Dedifferentiated amniotic fluid mesenchymal stem cell (primary cell): ENCODE measurements at regions not wholly inside any gene's neighbourhood (a gene's known extent, or its start where the extent isn't known, plus 50 kb on each side); places are given as distances from the start of the nearest gene placed in this dataset.

Source experiments
- DNase-seq: peaks from one replicate; pipeline ENCODE4 v3.0.0-alpha.2; 2016; ENCODE audit errors: extremely low spot score

- no peak for DNase-seq
Measured at GRCh38 chr18:29250843-29251242, 1073.9 kb upstream of the CDH2 start.

GRCh38 chr18:29250259-29250658 lies 1073.3 kb upstream of the CDH2 start:
- no peak for DNase-seq

- DNase-seq: no peak
Measured at GRCh38 chr18:29248805-29249204, 1071.9 kb upstream of the CDH2 start.

- DNase-seq: no peak
Measured at GRCh38 chr18:29241199-29241598, 1064.3 kb upstream of the CDH2 start.

- DNase-seq: no peak
Measured at GRCh38 chr18:29234751-29235150, 1057.8 kb upstream of the CDH2 start.

GRCh38 chr18:29226213-29226612 lies 1049.3 kb upstream of the CDH2 start:
- DNase-seq: no peak

- DNase-seq: no peak
Measured at GRCh38 chr18:29225351-29225750, 1048.4 kb upstream of the CDH2 start.

- DNase-seq: no peak
Measured at GRCh38 chr18:29218091-29218490, 1041.2 kb upstream of the CDH2 start.

GRCh38 chr18:29217124-29217915 lies 1040.4 kb upstream of the CDH2 start:
- DNase-seq: no peak

GRCh38 chr18:29198834-29199233 lies 1021.9 kb upstream of the CDH2 start:
- DNase-seq: no peak

- DNase-seq: no peak
Measured at GRCh38 chr18:29196307-29196706, 1019.4 kb upstream of the CDH2 start.

- DNase-seq: no peak
Measured at GRCh38 chr18:29191263-29191662, 1014.3 kb upstream of the CDH2 start.

- DNase-seq: no peak
Measured at GRCh38 chr18:29188760-29189159, 1011.8 kb upstream of the CDH2 start.

- DNase-seq: no peak
Measured at GRCh38 chr18:29185801-29186200, 1008.9 kb upstream of the CDH2 start.

- DNase-seq: no peak
Measured at GRCh38 chr18:29184654-29185053, 1007.7 kb upstream of the CDH2 start.

GRCh38 chr18:29181151-29181901 lies 1004.4 kb upstream of the CDH2 start:
- peak; percentile 95 for DNase-seq

GRCh38 chr18:29176681-29177080 lies 999.8 kb upstream of the CDH2 start:
- no peak for DNase-seq

GRCh38 chr18:29174891-29175290 lies 998.0 kb upstream of the CDH2 start:
- no peak for DNase-seq

GRCh38 chr18:29172756-29173067 lies 995.8 kb upstream of the CDH2 start:
- DNase-seq: no peak

- DNase-seq: no peak
Measured at GRCh38 chr18:29171892-29172755, 995.2 kb upstream of the CDH2 start.

- no peak for DNase-seq
Measured at GRCh38 chr18:29169599-29169998, 992.7 kb upstream of the CDH2 start.

- DNase-seq: peak; percentile 92
Measured at GRCh38 chr18:29164993-29165599, 988.2 kb upstream of the CDH2 start.
